Keratinocyte (primary cell): ENCODE measurements at regions not wholly inside any gene's neighbourhood (a gene's known extent, or its start where the extent isn't known, plus 50 kb on each side); places are given as distances from the start of the nearest gene placed in this dataset.

ENCODE experiments used
- DNase-seq: peaks from one replicate; pipeline ENCODE4 v3.0.0-alpha.2; 2011; ENCODE audit warnings: low read depth, missing footprints, low spot score
- FAIRE-seq: peaks from 2 replicates; lab custom pipeline; 2011; peaks lifted over from hg19 to GRCh38; lab: Jason Lieb, UNC
- H2AFZ ChIP-seq: 2 replicates; pipeline ENCODE4 v1.6.0; 2012; ENCODE audit warnings: low read length, control low read depth, inconsistent platforms; ENCODE audit not compliant: control insufficient read depth
- H3K27ac ChIP-seq: 2 replicates; pipeline ENCODE4 v1.5.1; 2011; ENCODE audit warnings: low read length; ENCODE audit not compliant: control insufficient read depth, insufficient read depth
- H3K27me3 ChIP-seq: 3 replicates; pipeline ENCODE4 v1.6.0; 2011; ENCODE audit warnings: low read length; ENCODE audit not compliant: control insufficient read depth, insufficient read depth; ENCODE audit errors: extremely low read depth
- H3K36me3 ChIP-seq, 2 experiments: 2 replicates in 1 of 2; 3 replicates in 1 of 2; pipeline ENCODE4 v1.5.1; 2011; ENCODE audit warnings: low read length in 2 of 2, mild to moderate bottlenecking in 1 of 2; ENCODE audit not compliant: control insufficient read depth in 2 of 2, insufficient read depth in 2 of 2; ENCODE audit errors: extremely low read depth in 1 of 2
- H3K4me1 ChIP-seq: 3 replicates; pipeline ENCODE4 v1.5.1; 2011; ENCODE audit warnings: low read length; ENCODE audit not compliant: control insufficient read depth, insufficient read depth; ENCODE audit errors: extremely low read depth
- H3K4me2 ChIP-seq: 3 replicates; pipeline ENCODE4 v1.6.0; 2011; ENCODE audit warnings: low read depth, low read length; ENCODE audit not compliant: control insufficient read depth, insufficient read depth; ENCODE audit errors: extremely low read depth
- H3K4me3 ChIP-seq, 3 experiments: fragments of 200-600 bp in 1 of 3; sonication (generic) in 1 of 3; 2 replicates in 2 of 3; 3 replicates in 1 of 3; pipeline ENCODE4 v1.5.1; 2011 to 2016; ENCODE audit warnings: low read length in 3 of 3, mild to moderate bottlenecking in 3 of 3, control low read depth in 2 of 3, inconsistent platforms in 1 of 3, low read depth in 1 of 3, mixed read lengths in 1 of 3, mixed run types in 1 of 3, moderate library complexity in 1 of 3; ENCODE audit not compliant: control insufficient read depth in 2 of 3, insufficient read depth in 2 of 3; ENCODE audit errors: extremely low read depth in 1 of 3
- H3K79me2 ChIP-seq: 2 replicates; pipeline ENCODE4 v1.6.0; 2012; ENCODE audit warnings: low read length; ENCODE audit not compliant: control insufficient read depth, insufficient read depth
- H3K9ac ChIP-seq: 3 replicates; pipeline ENCODE4 v1.6.0; 2011; ENCODE audit warnings: low read length; ENCODE audit not compliant: control insufficient read depth, insufficient read depth; ENCODE audit errors: extremely low read depth
- H3K9me1 ChIP-seq: 3 replicates; pipeline ENCODE4 v1.6.0; 2011; ENCODE audit warnings: low read length; ENCODE audit not compliant: control insufficient read depth, insufficient read depth; ENCODE audit errors: extremely low read depth
- H3K9me3 ChIP-seq: 2 replicates; pipeline ENCODE4 v1.5.1; 2012; ENCODE audit warnings: low read depth, low read length; ENCODE audit not compliant: control insufficient read depth
- H4K20me1 ChIP-seq: 3 replicates; pipeline ENCODE4 v1.6.0; 2011; ENCODE audit warnings: low read length; ENCODE audit not compliant: control insufficient read depth, insufficient read depth; ENCODE audit errors: extremely low read depth
- CTCF ChIP-seq, 3 experiments: IDR thresholded peaks in 1 of 3; conservative IDR thresholded peaks in 1 of 3; optimal IDR thresholded peaks in 1 of 3; 2 replicates in 2 of 3; 3 replicates in 1 of 3; pipeline versions ENCODE3 to v1.5.1; 2011; ENCODE audit warnings: low read length in 3 of 3, mild to moderate bottlenecking in 3 of 3, moderate library complexity in 2 of 3, control low read depth in 1 of 3, inconsistent platforms in 1 of 3; ENCODE audit not compliant: insufficient read depth in 2 of 3; ENCODE audit errors: extremely low read depth in 1 of 3
- EZH2 ChIP-seq: IDR thresholded peaks from one replicate; pipeline ENCODE4 v1.6.1; 2012; ENCODE audit warnings: inconsistent platforms, mild to moderate bottlenecking, low read length, moderate library complexity
- dilution Hi-C: fragments of 300-500 bp; cut with MboI; formaldehyde crosslinking; loops from one replicate; pipeline ENCODE4 v1.7.0; 2020; ENCODE audit warnings: low sequenced_read_pairs; ENCODE audit not compliant: extremely low pct_ligation_motif_present
- small RNA-seq, 3 experiments: library from RNA; depleted of rRNA; stranded (forward); fragments of <200 nt; gene quantifications; one replicate each; pipeline ENCODE3, GENCODE V24; 2012; ENCODE audit warnings: low read depth in 3 of 3, low replicate concordance in 1 of 3; ENCODE audit not compliant: insufficient read length in 3 of 3

- FAIRE-seq = no peak
- no peaks in the 10 kb centered on the region for H3K36me3 ChIP-seq
- H3K4me1 ChIP-seq = no peaks in the 10 kb centered on the region
- no peak overlapping the region for H2AFZ ChIP-seq
- H3K9me1 ChIP-seq = no peaks in the 10 kb centered on the region
- H3K4me3 ChIP-seq = no peak overlapping the region
- no peak overlapping the region for H3K4me2 ChIP-seq
- H3K27me3 ChIP-seq = no peaks in the 10 kb centered on the region
- no peaks in the 10 kb centered on the region for H4K20me1 ChIP-seq
- no peaks in the 10 kb centered on the region for H3K9me3 ChIP-seq
- TF ChIP-seq EZH2 (no peak), CTCF (optimal IDR thresholded peaks at IDR 0.05 in 1 of 3, IDR thresholded peaks at IDR 0.05 in 1 of 3, conservative IDR thresholded peaks at IDR 0.05 in 1 of 3; ENCODE audit: extremely low read depth in 1 of 3, insufficient read depth in 2 of 3, low read length in 3 of 3) (no peak)
- H3K9ac ChIP-seq = no peak overlapping the region
- no peaks in the 10 kb centered on the region for H3K79me2 ChIP-seq
- dilution Hi-C loops = no loop called here
- no peak overlapping the region for H3K27ac ChIP-seq
- no peak for DNase-seq
Observed at GRCh38 chr2:58291726-58292438, 50.8 kb upstream of the FANCL start.

Small RNAs in the stretch of these regions (small RNA-seq; reads per million reads assigned to genes)
- gene AC007179.3 (0 reads per million in 3 experiments), gene MIR4432 (0 reads per million in 3 experiments), gene RNA5SP94 (0 reads per million in 3 experiments), gene RNU1-32P (0.40 to 2.3 (median 1.3) reads per million in 3 experiments), gene RNU6-508P (0 reads per million in 3 experiments)
